Astrocyte (in vitro differentiated cells and primary cell): ENCODE measurements at regions not wholly inside any gene's neighbourhood (a gene's known extent, or its start where the extent isn't known, plus 50 kb on each side); places are given as distances from the start of the nearest gene placed in this dataset.

Experiments used
- DNase-seq: peaks from one replicate; pipeline ENCODE4 v3.0.0-alpha.2; 2010; ENCODE audit warnings: low read depth
- FAIRE-seq: peaks from 2 replicates; lab custom pipeline; 2011; peaks lifted over from hg19 to GRCh38; lab: Jason Lieb, UNC
- H2AFZ ChIP-seq: 2 replicates; pipeline ENCODE4 v1.6.0; 2012; ENCODE audit warnings: low read depth, low read length, inconsistent platforms
- H3K27ac ChIP-seq: 2 replicates; pipeline ENCODE4 v1.5.1; 2011; ENCODE audit warnings: low read depth, low read length, inconsistent platforms
- H3K27me3 ChIP-seq: 2 replicates; pipeline ENCODE4 v1.6.0; 2011; ENCODE audit warnings: low read length, inconsistent platforms; ENCODE audit not compliant: insufficient read depth
- H3K36me3 ChIP-seq: 2 replicates; pipeline ENCODE4 v1.5.1; 2011; ENCODE audit warnings: low read length, inconsistent platforms; ENCODE audit not compliant: insufficient read depth
- H3K4me1 ChIP-seq: 2 replicates; pipeline ENCODE4 v1.5.1; 2011; ENCODE audit warnings: low read length, inconsistent platforms; ENCODE audit not compliant: insufficient read depth
- H3K4me2 ChIP-seq: 2 replicates; pipeline ENCODE4 v1.6.0; 2012; ENCODE audit warnings: low read length, inconsistent platforms
- H3K4me3 ChIP-seq: 2 replicates; pipeline ENCODE4 v1.5.1; 2011; ENCODE audit warnings: low read depth, mild to moderate bottlenecking, low read length, inconsistent platforms; ENCODE audit not compliant: insufficient read depth
- H3K79me2 ChIP-seq: 2 replicates; pipeline ENCODE4 v1.6.0; 2012; ENCODE audit warnings: mild to moderate bottlenecking, low read length, inconsistent platforms; ENCODE audit not compliant: insufficient read depth
- H3K9ac ChIP-seq: 2 replicates; pipeline ENCODE4 v1.6.0; 2012; ENCODE audit warnings: mild to moderate bottlenecking, low read length, inconsistent platforms
- H3K9me3 ChIP-seq: 2 replicates; pipeline ENCODE4 v1.5.1; 2012; ENCODE audit warnings: low read depth, mild to moderate bottlenecking, low read length, inconsistent platforms; ENCODE audit not compliant: insufficient read depth
- H4K20me1 ChIP-seq: 2 replicates; pipeline ENCODE4 v1.6.0; 2012; ENCODE audit warnings: low read length, inconsistent platforms; ENCODE audit not compliant: insufficient read depth
- H3K27ac Mint-ChIP-seq: one replicate; pipeline ENCODE4 v1.8.0; 2021; ENCODE audit warnings: mild to moderate bottlenecking, mixed read lengths; ENCODE audit not compliant: unreplicated experiment
- H3K27me3 Mint-ChIP-seq: one replicate; pipeline ENCODE4 v1.8.0; 2021; ENCODE audit warnings: low read depth, mixed read lengths; ENCODE audit not compliant: unreplicated experiment
- H3K36me3 Mint-ChIP-seq: one replicate; pipeline ENCODE4 v1.8.0; 2021; ENCODE audit warnings: low read depth, mixed read lengths; ENCODE audit not compliant: unreplicated experiment
- H3K4me1 Mint-ChIP-seq: one replicate; pipeline ENCODE4 v1.8.0; 2021; ENCODE audit warnings: low read depth, mixed read lengths; ENCODE audit not compliant: unreplicated experiment
- H3K4me3 Mint-ChIP-seq: one replicate; pipeline ENCODE4 v1.8.0; 2021; ENCODE audit warnings: mild to moderate bottlenecking, moderate library complexity, mixed read lengths; ENCODE audit not compliant: unreplicated experiment
- H3K9me3 Mint-ChIP-seq: one replicate; pipeline ENCODE4 v1.8.0; 2021; ENCODE audit warnings: mild to moderate bottlenecking, mixed read lengths; ENCODE audit not compliant: unreplicated experiment
- CTCF ChIP-seq: IDR thresholded peaks from 2 replicates; pipeline ENCODE4 v1.5.1; 2011; ENCODE audit warnings: low read depth, mild to moderate bottlenecking, inconsistent platforms, low read length, moderate library complexity; ENCODE audit not compliant: insufficient read depth
- EZH2 ChIP-seq: IDR thresholded peaks from 2 replicates; pipeline ENCODE4 v1.6.1; 2012; ENCODE audit warnings: mild to moderate bottlenecking, low read length, inconsistent platforms; ENCODE audit not compliant: insufficient read depth

- Mint-ChIP-seq H3K4me3 (no peak overlapping the region), H3K27me3 (peaks cover 6% of the 10 kb centered on the region), H3K9me3 (no peaks in the 10 kb centered on the region), H3K36me3 (no peaks in the 10 kb centered on the region), H3K4me1 (no peaks in the 10 kb centered on the region), H3K27ac (no peak overlapping the region)
- DNase-seq (no peak), FAIRE-seq (no peak)
- H3K79me2 ChIP-seq = no peaks in the 10 kb centered on the region
- no peak overlapping the region for H3K4me3 ChIP-seq
- H3K4me2 ChIP-seq = no peak overlapping the region
- H3K27ac ChIP-seq = no peak overlapping the region
- TF ChIP-seq EZH2 (no peak), CTCF (no peak)
- no peak overlapping the region for H3K9ac ChIP-seq
- no peaks in the 10 kb centered on the region for H3K9me3 ChIP-seq
- H3K27me3 ChIP-seq = peaks cover 2% of the 10 kb centered on the region
- no peak overlapping the region for H2AFZ ChIP-seq
- H3K36me3 ChIP-seq = no peaks in the 10 kb centered on the region
- H3K4me1 ChIP-seq = no peaks in the 10 kb centered on the region
- H4K20me1 ChIP-seq = no peaks in the 10 kb centered on the region
These were observed 227.0 kb upstream of the POU2AF2 start for GRCh38 chr11:111018566-111018965.

- H3K4me2 ChIP-seq = no peak overlapping the region
- Mint-ChIP-seq H3K27me3 (peaks cover 16% of the 10 kb centered on the region), H3K27ac (no peak overlapping the region), H3K4me1 (no peaks in the 10 kb centered on the region), H3K9me3 (no peaks in the 10 kb centered on the region), H3K36me3 (no peaks in the 10 kb centered on the region), H3K4me3 (no peak overlapping the region)
- no peak for FAIRE-seq
- no peaks in the 10 kb centered on the region for H3K79me2 ChIP-seq
- H4K20me1 ChIP-seq = no peaks in the 10 kb centered on the region
- no peaks in the 10 kb centered on the region for H3K9me3 ChIP-seq
- no peaks in the 10 kb centered on the region for H3K36me3 ChIP-seq
- no peaks in the 10 kb centered on the region for H3K4me1 ChIP-seq
- no peak overlapping the region for H3K9ac ChIP-seq
- no peak for TF ChIP-seq CTCF
- no peak for TF ChIP-seq EZH2
- H2AFZ ChIP-seq = no peak overlapping the region
- peaks cover 2% of the 10 kb centered on the region for H3K27me3 ChIP-seq
- DNase-seq = no peak
- no peak overlapping the region for H3K27ac ChIP-seq
- H3K4me3 ChIP-seq = no peak overlapping the region
These were observed 233.0 kb upstream of the POU2AF2 start for GRCh38 chr11:111012491-111012890.

GRCh38 chr11:111011275-111011594 lies 234.3 kb upstream of the POU2AF2 start:
- Histone ChIP-seq H3K36me3 (no peaks in the 10 kb centered on the region), H3K79me2 (no peaks in the 10 kb centered on the region), H3K4me2 (no peak overlapping the region), H2AFZ (no peak overlapping the region), H3K9ac (no peak overlapping the region), H3K4me1 (no peaks in the 10 kb centered on the region), H3K9me3 (no peaks in the 10 kb centered on the region), H4K20me1 (no peaks in the 10 kb centered on the region), H3K27me3 (peaks cover 2% of the 10 kb centered on the region), H3K4me3 (no peak overlapping the region), H3K27ac (no peak overlapping the region)
- Mint-ChIP-seq H3K27me3 (peaks cover 16% of the 10 kb centered on the region), H3K27ac (no peak overlapping the region), H3K9me3 (no peaks in the 10 kb centered on the region), H3K4me3 (no peak overlapping the region), H3K4me1 (no peaks in the 10 kb centered on the region), H3K36me3 (no peaks in the 10 kb centered on the region)
- FAIRE-seq (no peak), DNase-seq (no peak)
- TF ChIP-seq EZH2 = no peak
